ENCODE measurements at regions not wholly inside any gene's neighbourhood (a gene's known extent, or its start where the extent isn't known, plus 50 kb on each side); places are given as distances from the start of the nearest gene placed in this dataset.

DNA sequence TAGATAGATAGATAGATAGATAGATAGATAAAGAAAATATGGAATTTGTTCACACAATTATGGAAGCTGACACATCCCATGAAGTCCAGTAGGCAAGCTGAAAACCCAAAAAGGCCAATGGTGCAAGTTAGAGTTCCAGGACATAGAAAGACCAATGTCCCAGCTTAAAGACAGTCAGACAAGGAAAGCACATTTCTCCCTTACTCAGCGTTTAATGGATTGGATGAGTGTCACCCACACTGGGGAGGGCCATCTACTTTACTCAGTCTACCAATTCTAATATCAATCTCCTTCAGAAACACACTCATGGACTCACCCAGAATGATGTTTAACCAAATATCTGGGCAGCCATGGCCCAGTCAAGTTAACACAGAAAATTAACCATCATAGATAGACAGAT is 327.7 kb upstream of the CDH11 start:
- Mint-ChIP-seq H3K9me3 (peaks cover 5% of the 10 kb centered on the region; the same call in 1 of the 2 replicates), H3K4me1 (ENCODE audit: low read depth) (peaks cover 12% of the 10 kb centered on the region; the same call in 1 of the 2 replicates), H3K36me3 (ENCODE audit: low read depth) (no peaks in the 10 kb centered on the region), H3K4me3 (no peak overlapping the region), H3K27ac (no peak overlapping the region), H3K27me3 (ENCODE audit: insufficient read depth) (peaks cover 7% of the 10 kb centered on the region)
- TF ChIP-seq CTCF (IDR thresholded peaks at IDR 0.05): no peak
- no peak for DNase-seq

GRCh38 chr16:65446427-65446826 is 324.6 kb upstream of the CDH11 start:
- DNase-seq: no peak

DNA sequence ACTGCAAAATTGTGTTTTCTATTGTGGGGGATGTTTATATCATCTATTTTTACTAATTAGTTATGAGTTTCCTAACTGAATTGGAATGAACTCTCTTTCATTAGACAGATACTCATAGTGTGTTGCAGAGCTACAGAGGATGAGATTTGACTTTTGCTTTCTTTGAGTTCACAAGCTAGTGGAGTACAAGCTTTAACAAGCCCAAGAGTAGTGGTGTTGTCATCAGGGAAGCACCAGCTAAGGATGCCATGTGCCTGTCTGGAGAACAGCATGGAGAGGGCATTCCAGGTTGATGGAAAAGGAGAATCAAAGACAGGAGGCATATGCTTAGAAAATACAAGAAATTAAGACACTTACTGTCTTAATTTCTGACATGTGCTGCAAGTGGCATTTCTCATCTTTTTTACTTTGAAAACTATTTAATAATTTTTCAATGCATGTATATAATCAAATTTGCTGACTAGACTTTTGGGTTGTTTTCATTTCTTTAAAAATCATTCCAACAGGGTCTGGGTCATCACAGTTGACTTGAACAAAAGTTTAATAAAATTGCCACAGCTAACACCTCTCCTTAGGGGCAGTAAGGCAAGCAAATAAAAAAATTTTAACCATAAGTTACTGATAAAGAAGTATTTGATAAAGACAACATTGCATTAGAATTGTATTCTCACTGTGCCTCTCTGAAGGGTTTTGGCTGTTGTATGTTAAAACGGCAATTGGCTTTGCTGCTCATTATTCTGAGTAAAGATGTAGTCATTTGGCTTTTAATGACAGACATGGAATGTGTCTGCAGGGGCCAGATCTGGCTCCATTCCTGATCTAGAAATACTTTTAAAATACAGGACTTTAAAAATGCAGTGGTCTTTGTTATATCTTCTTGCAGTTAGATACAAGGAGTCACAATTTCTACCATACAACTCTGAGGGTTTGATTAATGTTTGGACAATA is 323.7 kb upstream of the CDH11 start:
- H3K27ac Mint-ChIP-seq: no peak overlapping the region
- H3K9me3 Mint-ChIP-seq: peaks cover 5% of the 10 kb centered on the region; the same call in 1 of the 2 replicates
- no peak for TF ChIP-seq CTCF (IDR thresholded peaks at IDR 0.05)
- H3K27me3 Mint-ChIP-seq (ENCODE audit: insufficient read depth): no peaks in the 10 kb centered on the region; the same call in none of the 2 replicates
- DNase-seq: no peak
- no peak overlapping the region for H3K4me3 Mint-ChIP-seq
- H3K4me1 Mint-ChIP-seq (ENCODE audit: low read depth): peaks cover 12% of the 10 kb centered on the region
- H3K36me3 Mint-ChIP-seq (ENCODE audit: low read depth): no peaks in the 10 kb centered on the region

More at GRCh38 chr16:65446427-65446826, 324.6 kb upstream of the CDH11 start:
- TF ChIP-seq CTCF (IDR thresholded peaks at IDR 0.05): no peak
- Mint-ChIP-seq H3K4me3 (no peak overlapping the region), H3K4me1 (ENCODE audit: low read depth) (peaks cover 12% of the 10 kb centered on the region), H3K9me3 (peaks cover 5% of the 10 kb centered on the region; the same call in 1 of the 2 replicates), H3K27me3 (ENCODE audit: insufficient read depth) (no peaks in the 10 kb centered on the region; the same call in none of the 2 replicates), H3K36me3 (ENCODE audit: low read depth) (no peaks in the 10 kb centered on the region), H3K27ac (no peak overlapping the region)

- Mint-ChIP-seq H3K27me3 (ENCODE audit: insufficient read depth) (peaks cover 2% of the 10 kb centered on the region), H3K27ac (no peak overlapping the region), H3K36me3 (ENCODE audit: low read depth) (no peaks in the 10 kb centered on the region), H3K4me1 (ENCODE audit: low read depth) (peaks cover 12% of the 10 kb centered on the region), H3K9me3 (no peaks in the 10 kb centered on the region), H3K4me3 (no peak overlapping the region)
- DNase-seq: no peak
- no peak for TF ChIP-seq CTCF (IDR thresholded peaks at IDR 0.05)
These were observed 319.6 kb upstream of the CDH11 start for GRCh38 chr16:65441501-65441900.

DNA sequence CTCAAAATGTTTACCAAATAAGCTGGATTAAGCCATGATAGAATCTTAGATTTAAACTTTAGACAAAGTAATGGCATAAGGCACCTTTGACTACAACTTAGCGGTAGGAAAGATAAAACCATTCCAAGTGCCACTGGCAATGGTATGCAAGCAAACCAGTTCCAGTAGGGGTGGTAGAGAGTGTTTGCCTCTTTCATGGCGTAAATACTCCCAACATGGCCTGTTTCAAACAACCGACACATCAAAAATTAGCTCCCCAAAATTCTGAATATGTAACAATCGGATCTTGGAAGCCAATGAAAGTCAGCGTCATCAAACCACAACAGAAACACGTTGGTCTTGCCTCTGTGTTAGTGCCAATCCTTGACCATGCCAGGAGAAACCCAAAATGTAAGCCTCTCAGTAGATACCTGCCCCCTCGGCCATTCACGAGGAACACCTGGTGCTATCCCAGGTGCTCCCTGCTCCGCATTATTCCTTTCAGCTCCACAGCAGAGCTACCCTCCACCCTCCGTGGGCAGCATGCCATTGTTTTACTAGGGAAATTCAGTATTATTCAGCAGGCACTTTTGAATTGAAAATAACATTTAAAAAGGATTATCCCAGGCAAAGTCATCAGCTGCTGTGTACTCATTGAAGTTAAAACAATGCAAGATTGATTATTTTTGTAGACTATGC is 307.8 kb upstream of the CDH11 start:
- Mint-ChIP-seq H3K9me3 (no peaks in the 10 kb centered on the region), H3K27ac (no peak overlapping the region), H3K36me3 (ENCODE audit: low read depth) (no peaks in the 10 kb centered on the region)

More for the DNA sequence above, 307.8 kb upstream of the CDH11 start:
- peaks cover 3% of the 10 kb centered on the region for H3K27me3 Mint-ChIP-seq (ENCODE audit: insufficient read depth)
- no peak for TF ChIP-seq CTCF (IDR thresholded peaks at IDR 0.05)
- H3K4me1 Mint-ChIP-seq (ENCODE audit: low read depth): no peaks in the 10 kb centered on the region
- no peak for DNase-seq
- no peak overlapping the region for H3K4me3 Mint-ChIP-seq
